GM12864 (cell line): ENCODE measurements at regions not wholly inside any gene's neighbourhood (a gene's known extent, or its start where the extent isn't known, plus 50 kb on each side); places are given as distances from the start of the nearest gene placed in this dataset.

Experiments used
- DNase-seq: peaks from one replicate; pipeline ENCODE4 v3.0.0-alpha.2; 2011; ENCODE audit warnings: low read depth
- H3K4me3 ChIP-seq: 2 replicates; pipeline ENCODE4 v1.5.1; 2011; ENCODE audit warnings: mild to moderate bottlenecking, low read depth, low read length, control low read depth
- TF ChIP-seq, protein P1 (sequence below): IDR thresholded peaks from 2 replicates; pipeline ENCODE4 v1.5.1; 2011; ENCODE audit warnings: low read depth, mild to moderate bottlenecking, moderate library complexity, low read length, control low read depth, inconsistent platforms; ENCODE audit errors: missing control alignments

DNA sequence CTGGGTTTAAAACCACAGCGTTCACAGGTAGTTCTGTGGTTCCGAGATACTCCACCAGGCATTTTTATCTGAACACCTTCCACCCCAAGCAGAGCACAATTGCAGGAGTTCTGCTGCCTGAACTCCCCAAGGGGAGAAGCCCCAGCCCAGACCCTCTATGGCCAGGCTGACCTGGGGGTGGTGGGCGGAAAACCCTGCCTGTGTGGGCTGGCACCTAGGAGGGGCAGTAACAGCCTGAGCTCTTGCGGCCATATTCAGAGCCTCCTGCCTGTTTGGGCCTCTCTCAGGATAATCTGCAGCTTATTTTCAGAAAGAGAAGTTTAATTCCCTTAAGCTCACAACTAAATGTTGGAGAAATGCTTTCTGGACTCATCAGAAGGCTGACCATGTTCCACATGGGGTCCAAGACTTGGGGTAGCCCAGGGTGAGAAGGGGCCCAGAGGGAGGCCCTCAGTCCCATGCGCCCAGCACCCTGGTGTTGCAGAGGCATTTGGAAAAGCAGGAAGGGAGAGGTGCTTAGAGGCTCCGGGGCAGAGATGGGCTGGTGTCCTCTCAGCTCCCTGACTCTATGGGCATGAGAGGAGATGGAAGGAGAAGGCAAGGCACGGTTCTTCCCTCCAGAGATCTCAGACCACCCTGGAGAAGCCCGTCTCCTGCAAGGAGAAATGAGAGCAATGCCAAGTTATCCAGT lies 195.6 kb upstream of the TPM1 start:
- no peak for DNase-seq
- no peak overlapping the region for H3K4me3 ChIP-seq
- TF ChIP-seq, protein P1, sequence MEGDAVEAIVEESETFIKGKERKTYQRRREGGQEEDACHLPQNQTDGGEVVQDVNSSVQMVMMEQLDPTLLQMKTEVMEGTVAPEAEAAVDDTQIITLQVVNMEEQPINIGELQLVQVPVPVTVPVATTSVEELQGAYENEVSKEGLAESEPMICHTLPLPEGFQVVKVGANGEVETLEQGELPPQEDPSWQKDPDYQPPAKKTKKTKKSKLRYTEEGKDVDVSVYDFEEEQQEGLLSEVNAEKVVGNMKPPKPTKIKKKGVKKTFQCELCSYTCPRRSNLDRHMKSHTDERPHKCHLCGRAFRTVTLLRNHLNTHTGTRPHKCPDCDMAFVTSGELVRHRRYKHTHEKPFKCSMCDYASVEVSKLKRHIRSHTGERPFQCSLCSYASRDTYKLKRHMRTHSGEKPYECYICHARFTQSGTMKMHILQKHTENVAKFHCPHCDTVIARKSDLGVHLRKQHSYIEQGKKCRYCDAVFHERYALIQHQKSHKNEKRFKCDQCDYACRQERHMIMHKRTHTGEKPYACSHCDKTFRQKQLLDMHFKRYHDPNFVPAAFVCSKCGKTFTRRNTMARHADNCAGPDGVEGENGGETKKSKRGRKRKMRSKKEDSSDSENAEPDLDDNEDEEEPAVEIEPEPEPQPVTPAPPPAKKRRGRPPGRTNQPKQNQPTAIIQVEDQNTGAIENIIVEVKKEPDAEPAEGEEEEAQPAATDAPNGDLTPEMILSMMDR = no peak

DNA sequence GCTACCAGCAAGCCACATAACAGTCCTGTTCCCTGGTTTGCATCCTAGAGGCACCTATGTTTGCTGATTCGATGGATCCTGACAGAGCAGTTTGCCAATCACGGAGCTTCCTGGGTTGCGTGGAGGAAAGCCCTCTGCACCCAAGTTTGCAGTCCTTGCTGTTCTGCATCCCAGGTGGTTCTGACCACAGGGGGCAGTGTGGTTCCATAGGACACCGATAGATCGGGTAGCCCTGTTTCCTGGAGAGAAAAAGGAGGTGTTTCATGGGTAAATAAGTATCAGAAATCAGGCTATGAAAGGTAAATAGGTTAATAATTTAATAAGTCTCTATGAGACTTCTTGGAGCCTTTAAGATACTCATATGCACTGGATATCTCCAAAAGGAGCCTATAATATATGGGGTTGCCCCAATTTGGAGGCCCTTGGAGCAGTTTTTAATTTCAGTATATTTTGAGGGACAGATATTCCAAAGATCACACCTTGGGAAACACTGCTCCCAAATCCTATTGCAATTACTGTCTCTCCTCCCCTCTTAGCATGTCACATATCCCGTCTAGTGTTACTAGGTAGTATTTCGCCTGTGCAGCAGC lies 194.6 kb upstream of the TPM1 start:
- DNase-seq = peak; percentile 10
- TF ChIP-seq, protein P1 = peak; percentile 62
- H3K4me3 ChIP-seq = no peak overlapping the region

DNA sequence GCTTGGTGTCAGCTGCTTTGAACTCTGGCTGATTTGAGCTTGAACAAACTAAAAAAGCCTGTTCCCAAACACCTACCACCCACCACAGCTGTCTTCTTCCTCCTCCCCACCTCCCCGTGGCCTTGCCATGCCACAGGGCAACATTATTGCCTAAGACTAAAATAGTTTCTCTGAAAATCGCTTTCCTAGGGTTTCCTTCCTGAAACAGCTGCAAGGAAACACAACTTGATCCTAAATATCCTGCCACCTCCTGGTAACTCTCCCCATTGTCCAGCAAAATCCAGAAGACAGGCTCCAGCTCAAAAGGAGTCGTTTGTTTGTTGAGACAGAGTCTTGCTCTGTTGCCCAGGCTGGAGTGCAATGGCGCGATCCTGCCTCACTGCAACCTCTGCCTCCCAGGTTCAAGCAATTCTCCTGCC lies 193.9 kb upstream of the TPM1 start:
- TF ChIP-seq, protein P1 = no peak
- no peak overlapping the region for H3K4me3 ChIP-seq
- no peak for DNase-seq

DNA sequence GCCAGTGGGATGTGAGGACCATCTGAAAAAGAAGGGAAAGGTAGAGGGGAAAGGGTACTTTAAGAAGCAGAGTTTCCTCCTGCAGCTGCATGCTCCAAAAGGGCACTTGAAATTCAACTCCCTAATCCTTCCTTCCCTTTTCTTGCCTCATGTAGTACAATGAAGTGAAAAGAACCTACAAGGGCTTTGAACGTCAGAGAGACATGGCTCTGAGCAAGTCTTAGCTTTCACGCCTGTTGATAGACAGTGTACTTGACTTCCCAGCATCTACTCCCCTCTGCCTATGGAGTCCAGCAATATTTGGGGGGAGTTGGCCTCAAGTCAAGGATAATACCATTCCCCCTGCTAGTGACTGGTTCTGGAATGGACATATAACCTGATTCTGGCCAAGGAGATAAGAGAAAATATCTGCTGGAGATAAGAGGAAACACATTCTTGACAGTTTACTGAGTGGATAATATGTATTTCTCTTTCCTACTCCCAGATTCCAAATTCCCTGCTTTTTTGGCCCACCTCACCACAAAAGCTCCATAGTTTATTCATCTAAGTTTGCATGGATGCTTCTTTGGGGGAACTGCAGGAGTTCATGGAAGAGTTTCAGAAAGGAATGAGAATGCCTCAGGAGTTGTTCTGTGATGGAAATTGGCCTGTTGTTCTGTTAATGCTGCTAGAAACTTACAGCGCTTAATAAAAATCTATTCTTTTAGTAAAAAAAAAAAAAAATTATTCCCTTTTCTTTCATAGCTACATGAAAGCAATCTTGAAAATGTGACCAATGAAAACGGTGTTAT lies 193.0 kb upstream of the TPM1 start:
- no peak overlapping the region for H3K4me3 ChIP-seq
- TF ChIP-seq, protein P1 = no peak
- no peak for DNase-seq

DNA sequence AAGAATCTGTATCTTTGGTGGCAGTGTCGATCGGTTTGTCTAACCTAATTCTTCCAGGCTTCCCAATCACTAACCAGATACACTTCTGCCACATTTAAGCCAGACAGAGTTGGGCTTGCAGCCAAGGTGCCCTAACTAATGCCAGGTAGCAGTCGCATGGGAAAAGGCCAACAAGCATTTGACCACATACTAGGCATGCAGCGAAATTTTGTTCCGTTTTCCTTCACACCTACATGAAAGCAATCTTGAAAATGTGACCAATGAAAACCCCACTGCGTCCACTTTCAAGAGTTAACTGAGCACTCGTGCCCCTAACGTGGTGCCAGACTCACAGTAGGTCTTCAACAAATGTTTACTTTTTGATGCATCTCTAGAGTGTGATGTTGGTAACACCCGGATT lies 192.2 kb upstream of the TPM1 start:
- H3K4me3 ChIP-seq = no peak overlapping the region
- DNase-seq = no peak
- TF ChIP-seq, protein P1 = no peak

DNA sequence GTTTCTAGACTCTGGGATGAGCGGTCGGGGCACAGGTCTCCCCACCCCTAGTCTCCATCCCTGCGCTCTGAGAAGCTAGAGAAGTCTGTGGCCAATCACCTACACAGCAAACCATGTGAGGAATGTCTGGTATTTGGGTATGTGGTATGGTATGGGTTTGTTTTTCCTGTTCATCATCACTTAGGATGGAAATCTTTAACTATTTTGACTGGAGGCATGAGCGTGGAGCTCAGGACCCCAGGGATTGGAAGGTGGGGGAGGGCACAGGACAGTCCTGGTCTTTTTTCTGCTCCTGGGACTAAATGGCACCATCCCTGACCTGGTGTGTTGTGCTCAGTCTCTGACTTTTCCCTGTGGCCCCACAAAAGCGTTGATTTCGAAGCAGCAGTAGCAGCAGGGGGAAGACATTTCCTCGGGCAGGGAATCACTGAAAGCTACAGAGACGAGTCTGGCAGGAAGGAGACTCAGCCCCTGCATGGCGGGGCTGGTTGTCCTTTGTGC lies 191.7 kb upstream of the TPM1 start:
- no peak for DNase-seq
- TF ChIP-seq, protein P1 = no peak
- no peak overlapping the region for H3K4me3 ChIP-seq
